GM12891 (cell line): ENCODE measurements at regions not wholly inside any gene's neighbourhood (a gene's known extent, or its start where the extent isn't known, plus 50 kb on each side); places are given as distances from the start of the nearest gene placed in this dataset.
"Not testable (repeated sequence)": the region's sequence is repeated elsewhere in the genome, so short reads cannot be mapped to it uniquely, and the experiment has no call there.

Experiments
- POLR2A ChIP-seq: IDR thresholded peaks from 2 replicates; pipeline ENCODE4 v1.6.1; 2011; ENCODE audit warnings: low read depth, low read length, control low read depth
- POLR2AphosphoS5 ChIP-seq: IDR thresholded peaks from 2 replicates; pipeline ENCODE4 v1.6.1; 2011; ENCODE audit warnings: low read depth, low read length, control low read depth
- POU2F2 ChIP-seq: IDR thresholded peaks from 2 replicates; pipeline ENCODE4 v1.6.1; 2011; ENCODE audit warnings: low read depth, mild to moderate bottlenecking, control low read depth, low read length, moderate library complexity

- TF ChIP-seq POLR2A, POLR2AphosphoS5, POU2F2: not testable (repeated sequence)
Measured at GRCh38 chr7:76736091-76736490, 109.0 kb upstream of the POMZP3 start.
